GM21723 (cell line): ENCODE measurements at regions not wholly inside any gene's neighbourhood (a gene's known extent, or its start where the extent isn't known, plus 50 kb on each side); places are given as distances from the start of the nearest gene placed in this dataset.

Experiments used
- ATAC-seq: cut with Tn5 transposase; IDR thresholded peaks from one replicate; pipeline ENCODE4 v1.9.1; 2021; ENCODE audit warnings: mild to moderate bottlenecking, moderate library complexity; ENCODE audit not compliant: unreplicated experiment

- ATAC-seq = no peak
Observed at GRCh38 chr12:91239481-91239880, 56.9 kb upstream of the DCN start.
